ENCODE measurements at regions not wholly inside any gene's neighbourhood (a gene's known extent, or its start where the extent isn't known, plus 50 kb on each side); places are given as distances from the start of the nearest gene placed in this dataset.
A peak's percentile ranks its signal among the peaks of the same experiment; 100 is the strongest.

DNA sequence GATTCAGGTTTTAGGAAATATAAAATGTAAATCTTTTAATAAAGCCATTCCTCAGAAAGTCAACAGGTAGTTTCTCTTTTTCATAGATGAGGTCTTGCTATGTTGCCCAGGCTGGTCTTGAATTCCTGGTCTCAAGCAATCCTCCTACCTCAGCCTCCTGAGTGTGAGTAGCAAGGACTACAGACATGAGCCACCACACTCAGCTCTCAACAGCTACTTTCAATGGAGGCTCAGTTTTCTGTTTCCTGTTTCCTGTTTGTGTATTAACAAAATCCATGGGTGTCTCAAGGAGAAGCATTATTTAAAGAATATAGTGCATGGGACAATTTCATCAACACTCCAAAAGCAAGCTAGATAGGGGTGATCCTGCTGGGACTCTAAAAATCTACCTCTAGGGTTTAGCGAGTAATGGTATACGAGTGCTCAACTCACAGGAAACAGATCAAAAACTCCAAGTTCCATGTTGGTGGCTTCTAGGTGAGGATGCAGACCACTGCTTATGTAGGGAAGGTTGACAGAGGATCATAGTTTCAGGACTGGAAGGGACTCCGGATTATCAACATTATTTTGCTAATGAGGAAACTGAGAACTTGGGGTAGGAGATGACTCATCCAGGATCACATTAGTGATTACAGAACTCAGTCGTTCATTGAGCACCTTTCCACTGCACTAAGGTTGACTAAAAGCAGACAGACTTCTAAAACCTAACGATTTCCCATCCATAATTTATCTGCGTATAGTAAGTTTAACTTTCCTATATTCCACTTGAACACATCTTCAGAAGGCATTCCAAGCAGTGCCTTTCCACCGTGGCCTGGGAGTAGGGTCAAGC, 61.7 kb upstream of the WIPF1 start:
- no peak overlapping the region for H3K4me3 Mint-ChIP-seq (ENCODE audit: unreplicated experiment)
- peaks cover 2% of the 10 kb centered on the region for H3K27me3 Mint-ChIP-seq (ENCODE audit: unreplicated experiment)
- peak overlapping the region; percentile 20 for H3K27ac Mint-ChIP-seq (ENCODE audit: unreplicated experiment)
- TF ChIP-seq, protein P1, sequence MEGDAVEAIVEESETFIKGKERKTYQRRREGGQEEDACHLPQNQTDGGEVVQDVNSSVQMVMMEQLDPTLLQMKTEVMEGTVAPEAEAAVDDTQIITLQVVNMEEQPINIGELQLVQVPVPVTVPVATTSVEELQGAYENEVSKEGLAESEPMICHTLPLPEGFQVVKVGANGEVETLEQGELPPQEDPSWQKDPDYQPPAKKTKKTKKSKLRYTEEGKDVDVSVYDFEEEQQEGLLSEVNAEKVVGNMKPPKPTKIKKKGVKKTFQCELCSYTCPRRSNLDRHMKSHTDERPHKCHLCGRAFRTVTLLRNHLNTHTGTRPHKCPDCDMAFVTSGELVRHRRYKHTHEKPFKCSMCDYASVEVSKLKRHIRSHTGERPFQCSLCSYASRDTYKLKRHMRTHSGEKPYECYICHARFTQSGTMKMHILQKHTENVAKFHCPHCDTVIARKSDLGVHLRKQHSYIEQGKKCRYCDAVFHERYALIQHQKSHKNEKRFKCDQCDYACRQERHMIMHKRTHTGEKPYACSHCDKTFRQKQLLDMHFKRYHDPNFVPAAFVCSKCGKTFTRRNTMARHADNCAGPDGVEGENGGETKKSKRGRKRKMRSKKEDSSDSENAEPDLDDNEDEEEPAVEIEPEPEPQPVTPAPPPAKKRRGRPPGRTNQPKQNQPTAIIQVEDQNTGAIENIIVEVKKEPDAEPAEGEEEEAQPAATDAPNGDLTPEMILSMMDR (IDR thresholded peaks at IDR 0.05; ENCODE audit: unreplicated experiment) = no peak
- peaks cover 40% of the 10 kb centered on the region for H3K4me1 Mint-ChIP-seq (ENCODE audit: unreplicated experiment)
- H3K9me3 Mint-ChIP-seq (ENCODE audit: unreplicated experiment) = no peaks in the 10 kb centered on the region
- H3K36me3 Mint-ChIP-seq (ENCODE audit: low read depth, unreplicated experiment) = peaks cover 20% of the 10 kb centered on the region
- DNase-seq (ENCODE audit: low spot score) = no peak

DNA sequence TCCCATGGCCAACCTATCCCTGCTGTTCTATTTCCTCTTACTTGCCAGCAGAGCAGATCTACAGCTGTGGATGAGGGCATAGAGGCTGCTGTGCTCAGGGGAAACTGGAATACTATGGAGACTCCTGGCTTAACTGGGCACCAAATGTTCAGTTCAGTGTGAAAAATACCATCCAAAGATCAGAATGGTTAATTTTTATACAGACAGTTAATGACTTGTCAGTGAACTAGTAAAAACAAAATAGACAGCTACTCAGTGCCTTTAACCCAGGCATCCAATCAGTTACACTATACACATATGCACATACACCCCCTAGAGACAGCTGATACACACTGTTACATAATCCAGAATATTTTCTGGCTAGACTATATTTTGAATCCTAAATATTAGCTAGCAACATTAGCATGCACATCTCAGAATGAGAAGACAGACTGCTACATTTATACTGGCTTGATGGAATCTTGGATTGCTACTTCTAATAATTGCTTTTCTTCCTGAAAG, 59.1 kb upstream of the WIPF1 start:
- TF ChIP-seq, protein P1 (IDR thresholded peaks at IDR 0.05; ENCODE audit: unreplicated experiment) = no peak
- H3K27me3 Mint-ChIP-seq (ENCODE audit: unreplicated experiment) = no peaks in the 10 kb centered on the region
- no peak overlapping the region for H3K27ac Mint-ChIP-seq (ENCODE audit: unreplicated experiment)
- no peaks in the 10 kb centered on the region for H3K9me3 Mint-ChIP-seq (ENCODE audit: unreplicated experiment)
- peaks cover 18% of the 10 kb centered on the region for H3K36me3 Mint-ChIP-seq (ENCODE audit: low read depth, unreplicated experiment)
- H3K4me1 Mint-ChIP-seq (ENCODE audit: unreplicated experiment) = peaks cover 21% of the 10 kb centered on the region
- H3K4me3 Mint-ChIP-seq (ENCODE audit: unreplicated experiment) = no peak overlapping the region
- no peak for DNase-seq (ENCODE audit: low spot score)

DNA sequence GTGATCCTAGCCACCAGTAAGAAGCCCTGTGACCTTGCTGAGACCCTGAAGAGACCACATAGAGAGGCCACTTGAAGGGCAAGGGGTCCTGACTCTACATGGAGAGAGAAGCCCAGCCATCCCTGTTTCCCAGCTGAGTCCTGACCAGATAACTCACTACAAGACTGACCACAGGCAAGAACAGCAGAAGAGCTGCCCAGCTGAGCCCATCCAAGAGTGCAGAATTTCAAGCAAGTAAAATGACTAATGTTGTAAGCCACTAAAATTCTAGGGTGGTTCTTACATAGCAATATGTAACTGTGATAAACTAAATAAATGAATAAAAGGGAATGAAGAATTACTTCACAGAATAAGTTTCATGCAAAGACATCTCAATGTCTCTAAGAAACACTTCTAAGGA, 58.4 kb upstream of the WIPF1 start:
- Mint-ChIP-seq H3K9me3 (ENCODE audit: unreplicated experiment) (no peaks in the 10 kb centered on the region), H3K36me3 (ENCODE audit: low read depth, unreplicated experiment) (peaks cover 12% of the 10 kb centered on the region), H3K27ac (ENCODE audit: unreplicated experiment) (no peak overlapping the region), H3K4me3 (ENCODE audit: unreplicated experiment) (no peak overlapping the region), H3K27me3 (ENCODE audit: unreplicated experiment) (no peaks in the 10 kb centered on the region), H3K4me1 (ENCODE audit: unreplicated experiment) (peaks cover 15% of the 10 kb centered on the region)
- TF ChIP-seq, protein P1 (IDR thresholded peaks at IDR 0.05; ENCODE audit: unreplicated experiment) = no peak
- DNase-seq (ENCODE audit: low spot score) = no peak

GRCh38 chr2:174654419-174654941, 56.9 kb upstream of the WIPF1 start:
- TF ChIP-seq, protein P1 (IDR thresholded peaks at IDR 0.05; ENCODE audit: unreplicated experiment) = no peak
- Mint-ChIP-seq H3K36me3 (ENCODE audit: low read depth, unreplicated experiment) (peaks cover 12% of the 10 kb centered on the region), H3K4me3 (ENCODE audit: unreplicated experiment) (peak overlapping the region; percentile 49), H3K9me3 (ENCODE audit: unreplicated experiment) (no peaks in the 10 kb centered on the region), H3K27ac (ENCODE audit: unreplicated experiment) (no peak overlapping the region), H3K4me1 (ENCODE audit: unreplicated experiment) (peaks cover 29% of the 10 kb centered on the region), H3K27me3 (ENCODE audit: unreplicated experiment) (no peaks in the 10 kb centered on the region)
- no peak for DNase-seq (ENCODE audit: low spot score)

GRCh38 chr2:174648896-174649295, 51.3 kb upstream of the WIPF1 start:
- Mint-ChIP-seq H3K27me3 (ENCODE audit: unreplicated experiment) (no peaks in the 10 kb centered on the region), H3K4me1 (ENCODE audit: unreplicated experiment) (peaks cover 27% of the 10 kb centered on the region), H3K27ac (ENCODE audit: unreplicated experiment) (no peak overlapping the region), H3K36me3 (ENCODE audit: low read depth, unreplicated experiment) (peaks cover 2% of the 10 kb centered on the region), H3K9me3 (ENCODE audit: unreplicated experiment) (no peaks in the 10 kb centered on the region), H3K4me3 (ENCODE audit: unreplicated experiment) (no peak overlapping the region)
- no peak for DNase-seq (ENCODE audit: low spot score)
- TF ChIP-seq, protein P1 (IDR thresholded peaks at IDR 0.05; ENCODE audit: unreplicated experiment) = no peak
